HT-29 (cell line): ENCODE measurements at regions not wholly inside any gene's neighbourhood (a gene's known extent, or its start where the extent isn't known, plus 50 kb on each side); places are given as distances from the start of the nearest gene placed in this dataset.
"Not testable (repeated sequence)": the region's sequence is repeated elsewhere in the genome, so short reads cannot be mapped to it uniquely, and the experiment has no call there.

ENCODE experiments used
- DNase-seq: peaks from one replicate; pipeline ENCODE4 v3.0.0-alpha.2; 2015; ENCODE audit warnings: low spot score

- no peak for DNase-seq
Measured at GRCh38 chr4:116665716-116666115, 419.7 kb downstream of the TRAM1L1 start.

DNA sequence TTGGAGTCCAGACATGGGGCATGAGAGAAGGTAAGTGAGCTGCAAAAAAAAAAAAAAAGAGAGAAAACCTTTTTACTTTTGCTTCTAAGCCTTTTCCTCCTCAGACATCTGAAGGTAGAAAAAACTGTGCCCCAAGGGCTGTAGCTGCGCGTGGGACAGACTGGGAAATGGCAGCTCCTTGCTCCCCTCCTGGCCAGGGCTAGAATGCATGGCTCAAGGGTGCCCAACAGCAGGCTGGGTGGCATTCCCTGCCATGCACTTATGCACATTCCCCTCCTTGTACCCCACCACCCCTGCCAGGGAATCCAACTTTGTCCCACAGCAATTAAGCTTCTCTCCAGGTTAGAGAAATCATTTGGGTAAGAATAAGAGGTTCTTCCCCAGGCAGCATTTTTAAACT, 421.2 kb downstream of the TRAM1L1 start:
- DNase-seq: no peak

DNA sequence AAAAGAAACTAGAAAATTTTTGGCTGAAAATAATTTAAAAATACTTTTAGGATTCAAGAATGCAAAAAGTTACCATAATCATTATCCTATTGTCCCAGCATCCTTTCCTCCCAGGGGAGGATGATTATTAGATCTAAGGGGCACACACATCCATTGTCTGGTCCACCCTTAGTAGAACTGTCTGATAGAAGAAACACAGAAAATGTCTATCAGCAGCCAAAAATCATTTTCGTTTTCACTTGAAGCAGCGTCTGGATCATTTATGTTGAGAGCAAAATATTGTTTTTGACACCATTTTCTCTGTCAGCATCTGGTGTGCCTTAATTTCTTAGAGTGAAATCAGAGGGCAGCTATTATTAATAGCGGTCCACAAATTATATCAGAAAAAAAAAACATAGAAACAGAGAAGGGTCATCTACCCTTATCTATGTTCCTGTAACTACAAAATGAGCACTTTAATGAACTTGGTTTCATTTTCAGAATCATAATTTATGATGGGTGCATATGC, 446.3 kb downstream of the TRAM1L1 start:
- no peak for DNase-seq

GRCh38 chr4:116638592-116638991, 446.8 kb downstream of the TRAM1L1 start:
- no peak for DNase-seq

GRCh38 chr4:116636917-116637316, 448.5 kb downstream of the TRAM1L1 start:
- no peak for DNase-seq

DNA sequence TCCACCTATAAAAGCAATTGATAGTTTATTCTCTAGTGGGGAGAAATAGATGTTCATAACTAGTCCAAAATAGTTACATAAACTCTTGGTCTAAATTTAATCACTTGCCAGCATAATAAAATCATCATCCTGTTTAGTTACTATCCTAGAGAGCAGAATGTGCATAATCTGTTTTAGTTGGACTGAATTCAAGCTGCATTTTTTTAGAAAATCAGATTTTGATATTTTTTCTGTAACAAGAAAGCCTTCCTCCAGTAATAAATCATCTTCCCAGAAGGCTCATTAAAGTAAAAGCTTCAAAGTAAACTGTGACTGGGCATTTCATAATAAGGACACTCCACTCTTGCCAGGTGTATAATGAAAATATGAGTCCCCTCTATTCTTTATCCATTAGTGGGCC, 453.1 kb downstream of the TRAM1L1 start:
- DNase-seq: no peak

DNA sequence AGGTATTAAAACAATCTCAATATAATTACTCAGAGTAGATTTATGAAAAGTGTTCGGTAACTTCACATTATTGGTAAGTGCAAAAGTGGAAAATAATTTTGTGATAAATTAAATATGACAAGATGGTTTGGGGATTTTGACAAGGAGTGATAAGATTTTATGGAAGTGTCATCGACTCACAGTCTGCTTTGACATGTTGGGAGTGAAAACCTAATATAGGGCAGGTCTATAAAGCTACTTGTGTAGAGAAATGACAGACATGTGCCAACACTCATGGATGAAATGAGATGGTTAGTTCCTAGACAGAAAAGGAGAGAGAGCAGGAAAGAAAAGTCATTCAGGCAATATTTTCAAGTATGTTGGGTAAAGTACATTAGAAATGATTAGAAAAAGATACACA, 456.8 kb downstream of the TRAM1L1 start:
- no peak for DNase-seq

- no peak for DNase-seq
Measured at GRCh38 chr4:116627545-116627944, 457.8 kb downstream of the TRAM1L1 start.

DNA sequence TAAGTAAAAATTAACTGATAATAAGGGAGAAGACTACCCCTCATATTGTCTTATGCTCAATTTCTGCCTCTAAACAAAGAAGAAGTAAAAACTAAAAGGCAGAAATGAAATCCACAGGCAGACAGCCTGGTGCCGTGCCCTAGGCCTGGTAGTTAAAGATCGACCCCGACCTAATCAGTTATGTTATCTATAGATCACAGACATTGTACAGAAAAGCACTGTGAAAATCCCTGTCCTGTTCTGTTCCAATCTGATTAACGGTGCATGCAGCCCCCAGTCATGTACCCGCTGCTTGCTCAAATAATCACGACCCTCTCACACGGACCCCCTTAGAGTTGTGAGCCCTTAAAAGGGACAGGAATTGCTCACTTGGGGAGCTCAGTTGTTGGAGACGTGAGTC, 465.9 kb downstream of the TRAM1L1 start:
- not testable (repeated sequence) for DNase-seq

GRCh38 chr4:116618638-116619037, 466.7 kb downstream of the TRAM1L1 start:
- no peak for DNase-seq

DNA sequence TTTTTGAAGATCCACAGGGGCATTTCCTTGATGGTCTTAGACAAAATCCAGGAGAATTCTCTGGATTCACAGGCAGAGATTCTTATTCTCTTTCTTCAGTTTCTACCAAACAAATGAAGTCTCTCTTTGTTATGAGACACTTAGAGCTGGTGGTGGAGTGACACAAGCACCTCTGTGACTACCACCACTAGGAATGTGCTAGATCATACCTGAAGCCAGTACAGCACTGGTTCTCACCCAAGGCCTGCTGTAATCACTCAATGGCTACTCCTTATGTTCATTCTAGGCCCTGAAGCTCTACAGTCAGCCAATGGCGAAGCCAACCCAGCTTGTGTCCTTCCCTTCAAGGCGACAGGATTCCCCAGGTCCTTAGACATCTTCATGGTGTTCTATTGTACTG, 482.3 kb downstream of the TRAM1L1 start:
- DNase-seq: no peak

- DNase-seq: no peak
Measured at GRCh38 chr4:116599859-116600258, 485.5 kb downstream of the TRAM1L1 start.

DNA sequence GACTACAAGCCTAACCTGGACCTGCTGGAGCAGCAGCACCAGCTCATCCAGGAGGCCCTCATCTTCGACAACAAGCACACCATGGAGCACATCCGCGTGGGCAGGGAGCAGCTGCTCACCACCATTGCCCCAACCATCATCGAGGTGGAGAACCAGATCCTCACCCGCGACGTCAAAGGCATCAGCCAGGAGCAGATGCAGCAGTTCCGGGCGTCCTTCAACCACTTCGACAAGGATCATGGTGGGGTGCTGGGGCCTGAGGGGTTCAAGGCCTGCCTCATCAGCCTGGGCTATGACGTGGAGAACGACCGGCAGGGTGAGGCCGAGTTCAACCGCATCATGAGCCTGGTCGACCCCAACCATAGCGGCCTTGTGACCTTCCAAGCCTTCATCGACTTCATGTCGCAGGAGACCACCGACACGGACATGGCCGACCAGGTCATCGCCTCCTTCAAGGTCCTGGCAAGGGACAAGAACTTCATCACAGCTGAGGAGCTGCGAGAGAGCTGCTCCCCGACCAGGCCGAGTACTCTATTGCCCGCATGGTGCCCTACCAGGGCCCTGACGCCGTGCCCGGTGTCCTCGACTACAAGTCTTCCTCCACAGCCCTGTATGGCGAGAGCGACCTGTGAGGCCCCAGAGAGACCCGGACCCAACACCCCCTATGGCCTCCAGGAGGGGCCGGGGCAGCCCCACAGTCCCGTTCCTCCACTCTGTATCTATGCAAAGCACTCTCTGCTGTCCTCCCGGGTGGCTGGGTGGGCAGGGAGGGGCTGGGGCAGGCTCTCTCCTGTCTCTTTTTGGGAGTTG, 486.2 kb downstream of the TRAM1L1 start:
- DNase-seq: no peak

- no peak for DNase-seq
Measured at GRCh38 chr4:116598155-116598979, 487.0 kb downstream of the TRAM1L1 start.

GRCh38 chr4:116590648-116591047, 494.7 kb downstream of the TRAM1L1 start:
- DNase-seq: no peak

DNA sequence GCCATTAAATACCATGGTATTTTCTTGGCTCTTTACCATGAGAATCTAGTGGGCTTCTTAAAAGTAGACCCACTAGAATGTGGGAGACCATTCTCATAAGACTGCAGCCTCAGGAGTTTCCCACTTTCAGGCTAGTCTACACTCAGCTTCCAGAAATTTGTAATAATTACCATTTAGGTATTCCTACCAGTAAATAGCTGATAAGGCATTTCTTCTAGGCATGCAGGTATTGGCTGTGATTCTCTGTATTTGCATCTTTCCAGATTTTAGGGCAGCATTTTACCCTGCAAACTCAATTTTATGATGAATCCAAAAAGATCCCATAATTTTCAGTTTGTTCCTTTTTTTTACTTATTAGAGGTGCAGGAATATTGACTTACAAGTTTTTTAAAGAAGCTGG, 496.6 kb downstream of the TRAM1L1 start:
- no peak for DNase-seq

- DNase-seq: no peak
Measured at GRCh38 chr4:116585246-116585645, 500.1 kb downstream of the TRAM1L1 start.

- no peak for DNase-seq
Measured at GRCh38 chr4:116577321-116577720, 508.1 kb downstream of the TRAM1L1 start.

GRCh38 chr4:116573540-116573939, 511.8 kb downstream of the TRAM1L1 start:
- no peak for DNase-seq

DNA sequence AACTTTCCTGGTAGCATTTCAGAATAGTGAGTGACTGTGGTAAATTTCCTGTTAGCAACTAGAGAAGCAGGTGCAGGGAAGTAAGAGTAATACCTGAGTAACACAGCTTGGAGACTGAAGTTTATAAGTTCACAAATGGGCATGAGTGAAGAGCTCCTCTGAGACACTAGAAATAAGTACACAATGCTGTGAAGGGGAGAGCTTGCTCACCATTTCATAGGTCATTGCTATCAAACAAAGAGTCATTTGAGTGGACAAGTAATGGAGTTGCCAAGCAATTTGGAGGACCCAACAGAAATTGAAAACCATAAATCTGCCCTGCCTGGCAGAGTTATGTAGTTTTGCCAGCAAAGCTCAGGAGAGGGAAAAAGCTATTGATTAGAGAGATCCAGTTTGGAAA, 523.6 kb downstream of the TRAM1L1 start:
- no peak for DNase-seq

DNA sequence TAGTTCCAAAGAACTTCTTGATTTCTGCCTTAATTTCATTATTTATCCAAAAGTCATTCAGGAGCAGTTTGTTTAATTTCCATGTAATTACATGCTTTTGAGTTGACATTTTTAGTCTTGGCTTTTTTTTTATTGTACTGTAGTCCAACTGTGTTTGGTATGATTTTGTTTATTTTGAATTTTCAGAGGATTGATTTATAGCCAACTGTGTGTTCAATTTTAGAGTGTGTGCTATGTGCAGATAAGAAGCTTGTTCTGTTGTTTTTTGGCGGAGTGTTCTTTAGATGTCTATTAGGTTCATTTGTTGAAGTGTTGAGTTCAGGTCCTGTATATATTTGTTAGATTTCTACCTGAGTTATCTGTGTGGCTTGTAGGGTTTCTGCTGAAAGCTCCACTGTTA, 533.6 kb downstream of the TRAM1L1 start:
- DNase-seq: no peak

GRCh38 chr4:116547632-116548031, 537.7 kb downstream of the TRAM1L1 start:
- DNase-seq: no peak

DNA sequence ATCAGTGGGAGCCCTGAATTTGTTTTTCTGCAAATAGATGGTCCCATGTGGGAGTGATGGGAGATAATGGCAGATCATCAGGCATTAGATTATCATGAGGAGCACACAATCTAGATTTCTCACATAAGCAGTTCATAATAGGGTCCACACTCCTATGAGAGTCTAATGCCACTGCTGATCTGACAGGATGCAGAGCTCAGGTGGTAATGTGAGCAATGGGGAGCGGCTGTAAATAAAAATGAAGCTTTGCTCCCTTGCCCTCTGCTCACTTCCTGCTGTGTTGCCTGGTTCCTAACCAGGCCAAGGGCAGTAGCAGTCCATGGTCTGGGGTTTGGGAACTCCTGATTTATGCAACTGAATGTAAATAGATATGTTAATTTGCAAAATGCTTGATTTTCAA, 538.6 kb downstream of the TRAM1L1 start:
- no peak for DNase-seq
